Endodermal cell (in vitro differentiated cells): ENCODE measurements at regions not wholly inside any gene's neighbourhood (a gene's known extent, or its start where the extent isn't known, plus 50 kb on each side); places are given as distances from the start of the nearest gene placed in this dataset.

Source experiments
- DNase-seq: peaks from one replicate; pipeline ENCODE4 v3.0.0-alpha.2; 2017
- H3K27ac ChIP-seq: 2 replicates; pipeline ENCODE4 v1.5.1; 2013; ENCODE audit warnings: mild to moderate bottlenecking, low read depth, low read length, moderate library complexity
- H3K27me3 ChIP-seq: 2 replicates; pipeline ENCODE4 v1.6.1; 2013; ENCODE audit warnings: mild to moderate bottlenecking, low read length, moderate library complexity; ENCODE audit not compliant: insufficient read depth, control insufficient read depth, poor library complexity, severe bottlenecking
- H3K36me3 ChIP-seq: 2 replicates; pipeline ENCODE4 v1.7.0; 2013; ENCODE audit warnings: mild to moderate bottlenecking, low read length, moderate library complexity; ENCODE audit not compliant: control insufficient read depth, insufficient read depth
- H3K4me1 ChIP-seq: one replicate; pipeline ENCODE4 v1.7.0; 2013; ENCODE audit warnings: low read length; ENCODE audit not compliant: control insufficient read depth, insufficient read depth
- H3K4me3 ChIP-seq: 2 replicates; pipeline ENCODE4 v1.5.1; 2013; ENCODE audit warnings: mild to moderate bottlenecking, low read length, moderate library complexity
- H3K9ac ChIP-seq: 2 replicates; pipeline ENCODE4 v1.6.1; 2013; ENCODE audit warnings: mild to moderate bottlenecking, low read length, moderate library complexity; ENCODE audit not compliant: poor library complexity, severe bottlenecking; ENCODE audit errors: extremely low read depth
- H3K9me3 ChIP-seq: 2 replicates; pipeline ENCODE4 v1.6.1; 2013; ENCODE audit warnings: mild to moderate bottlenecking, low read length, moderate library complexity; ENCODE audit not compliant: control insufficient read depth
- H3K27ac Mint-ChIP-seq: 2 replicates; pipeline ENCODE4 v1.8.0; 2020; ENCODE audit warnings: mixed read lengths
- H3K27me3 Mint-ChIP-seq: 2 replicates; pipeline ENCODE4 v1.8.0; 2021; ENCODE audit warnings: mild to moderate bottlenecking, mixed read lengths; ENCODE audit not compliant: insufficient read depth
- H3K36me3 Mint-ChIP-seq: 2 replicates; pipeline ENCODE4 v1.8.0; 2020; ENCODE audit warnings: low read depth, mixed read lengths
- H3K4me1 Mint-ChIP-seq: 2 replicates; pipeline ENCODE4 v1.8.0; 2020; ENCODE audit warnings: mixed read lengths
- H3K4me3 Mint-ChIP-seq: 2 replicates; pipeline ENCODE4 v1.8.0; 2020; ENCODE audit warnings: mild to moderate bottlenecking, moderate library complexity, mixed read lengths
- H3K9me3 Mint-ChIP-seq: 2 replicates; pipeline ENCODE4 v1.8.0; 2020; ENCODE audit warnings: mild to moderate bottlenecking, mixed read lengths
- WGBS, 2 experiments: methylation state at CpG; one replicate each; pipeline versions ENCODE4 v1.1.5 to v1.1.7; 2013; ENCODE audit warnings: missing lambda C conversion rate in 2 of 2, mixed read lengths in 1 of 2; ENCODE audit not compliant: insufficient coverage in 1 of 2, insufficient read length in 1 of 2; 5-methylcytosine and 5-hydroxymethylcytosine counted together
- TF ChIP-seq, protein P1 (sequence below): fragments of 200-600 bp; sonication (generic); conservative IDR thresholded peaks from 2 replicates; pipeline ENCODE4 v1.5.0; 2021; ENCODE audit warnings: antibody characterized with exemption, mild to moderate bottlenecking

DNA sequence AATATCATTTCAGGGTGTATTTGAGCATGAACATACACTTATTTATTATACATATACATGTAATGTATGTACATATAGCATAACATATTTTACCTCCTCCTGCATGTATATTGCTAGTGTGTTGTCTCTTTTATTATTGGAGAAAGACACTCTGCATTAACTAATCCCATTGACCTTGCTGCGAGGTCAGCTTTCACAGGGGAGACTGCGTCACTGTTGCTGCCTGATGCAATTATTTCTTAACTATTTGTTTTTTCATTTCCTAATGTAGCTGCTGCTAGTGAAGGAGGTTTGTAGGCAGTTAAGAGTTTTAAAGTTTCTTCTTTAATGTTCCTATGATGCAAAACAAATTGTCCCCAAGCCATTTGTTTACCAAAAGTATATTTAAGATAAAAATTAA, 185.4 kb upstream of the CNTN5 start:
- Mint-ChIP-seq H3K27ac (no peak overlapping the region), H3K4me3 (no peak overlapping the region), H3K4me1 (no peaks in the 10 kb centered on the region), H3K36me3 (no peaks in the 10 kb centered on the region), H3K27me3 (no peaks in the 10 kb centered on the region), H3K9me3 (no peaks in the 10 kb centered on the region)
- H3K4me1 ChIP-seq = no peaks in the 10 kb centered on the region
- H3K27me3 ChIP-seq = no peaks in the 10 kb centered on the region
- TF ChIP-seq, protein P1, sequence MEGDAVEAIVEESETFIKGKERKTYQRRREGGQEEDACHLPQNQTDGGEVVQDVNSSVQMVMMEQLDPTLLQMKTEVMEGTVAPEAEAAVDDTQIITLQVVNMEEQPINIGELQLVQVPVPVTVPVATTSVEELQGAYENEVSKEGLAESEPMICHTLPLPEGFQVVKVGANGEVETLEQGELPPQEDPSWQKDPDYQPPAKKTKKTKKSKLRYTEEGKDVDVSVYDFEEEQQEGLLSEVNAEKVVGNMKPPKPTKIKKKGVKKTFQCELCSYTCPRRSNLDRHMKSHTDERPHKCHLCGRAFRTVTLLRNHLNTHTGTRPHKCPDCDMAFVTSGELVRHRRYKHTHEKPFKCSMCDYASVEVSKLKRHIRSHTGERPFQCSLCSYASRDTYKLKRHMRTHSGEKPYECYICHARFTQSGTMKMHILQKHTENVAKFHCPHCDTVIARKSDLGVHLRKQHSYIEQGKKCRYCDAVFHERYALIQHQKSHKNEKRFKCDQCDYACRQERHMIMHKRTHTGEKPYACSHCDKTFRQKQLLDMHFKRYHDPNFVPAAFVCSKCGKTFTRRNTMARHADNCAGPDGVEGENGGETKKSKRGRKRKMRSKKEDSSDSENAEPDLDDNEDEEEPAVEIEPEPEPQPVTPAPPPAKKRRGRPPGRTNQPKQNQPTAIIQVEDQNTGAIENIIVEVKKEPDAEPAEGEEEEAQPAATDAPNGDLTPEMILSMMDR = no peak
- H3K4me3 ChIP-seq = no peak overlapping the region
- H3K27ac ChIP-seq = no peak overlapping the region
- no peak overlapping the region for H3K9ac ChIP-seq
- DNase-seq = no peak
- 94% methylated on average over 2 of the region's 2 CpGs; no CpG with 5 or more reads in 1 of the 2 experiments for WGBS, 2 experiments
- no peaks in the 10 kb centered on the region for H3K36me3 ChIP-seq
- H3K9me3 ChIP-seq = no peaks in the 10 kb centered on the region

DNA sequence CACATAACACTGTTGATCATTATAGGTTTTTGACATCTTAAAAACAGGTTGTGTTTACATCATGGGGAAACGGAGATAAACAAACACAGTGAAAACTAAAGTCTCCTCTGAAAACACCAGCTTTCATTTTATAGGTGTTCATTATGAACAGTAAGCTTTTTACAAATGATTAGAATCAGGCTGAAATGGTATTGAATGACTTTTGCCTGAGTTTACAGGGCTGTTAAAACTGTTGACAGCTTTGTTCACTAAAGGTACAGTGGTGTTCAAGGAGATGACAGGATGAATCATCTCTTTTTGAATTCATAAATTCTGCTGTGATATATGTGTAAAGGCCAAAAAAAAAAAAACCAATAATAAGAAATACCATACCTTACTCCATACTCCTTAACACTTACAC, 184.6 kb upstream of the CNTN5 start:
- no peaks in the 10 kb centered on the region for H3K27me3 Mint-ChIP-seq
- 86 to 100% methylated on average over 1 of the region's 1 CpG for WGBS, 2 experiments
- no peak overlapping the region for H3K4me3 ChIP-seq

GRCh38 chr11:98842187-98842586, 178.6 kb upstream of the CNTN5 start:
- H3K9me3 ChIP-seq = peaks cover 10% of the 10 kb centered on the region
- no peaks in the 10 kb centered on the region for H3K4me1 Mint-ChIP-seq
- no peak overlapping the region for H3K4me3 ChIP-seq
- no peak overlapping the region for H3K9ac ChIP-seq
- DNase-seq = no peak
- no peaks in the 10 kb centered on the region for H3K36me3 ChIP-seq
- H3K27me3 Mint-ChIP-seq = no peaks in the 10 kb centered on the region
- no peaks in the 10 kb centered on the region for H3K36me3 Mint-ChIP-seq
- H3K4me3 Mint-ChIP-seq = no peak overlapping the region
- H3K9me3 Mint-ChIP-seq = peaks cover 11% of the 10 kb centered on the region
- no peak overlapping the region for H3K27ac ChIP-seq
- TF ChIP-seq, protein P1 = no peak
- H3K27me3 ChIP-seq = no peaks in the 10 kb centered on the region
- H3K27ac Mint-ChIP-seq = no peak overlapping the region
- no peaks in the 10 kb centered on the region for H3K4me1 ChIP-seq

More for the DNA sequence above, 184.6 kb upstream of the CNTN5 start:
- H3K4me1 Mint-ChIP-seq = no peaks in the 10 kb centered on the region
- Histone ChIP-seq H3K9me3 (no peaks in the 10 kb centered on the region), H3K9ac (no peak overlapping the region), H3K36me3 (no peaks in the 10 kb centered on the region), H3K27me3 (no peaks in the 10 kb centered on the region), H3K27ac (no peak overlapping the region), H3K4me1 (no peaks in the 10 kb centered on the region)
- DNase-seq = no peak
- no peaks in the 10 kb centered on the region for H3K36me3 Mint-ChIP-seq
- H3K9me3 Mint-ChIP-seq = no peaks in the 10 kb centered on the region
- TF ChIP-seq, protein P1 = no peak
- H3K4me3 Mint-ChIP-seq = no peak overlapping the region
- no peak overlapping the region for H3K27ac Mint-ChIP-seq
